ENCODE measurements at regions not wholly inside any gene's neighbourhood (a gene's known extent, or its start where the extent isn't known, plus 50 kb on each side); places are given as distances from the start of the nearest gene placed in this dataset.

DNA sequence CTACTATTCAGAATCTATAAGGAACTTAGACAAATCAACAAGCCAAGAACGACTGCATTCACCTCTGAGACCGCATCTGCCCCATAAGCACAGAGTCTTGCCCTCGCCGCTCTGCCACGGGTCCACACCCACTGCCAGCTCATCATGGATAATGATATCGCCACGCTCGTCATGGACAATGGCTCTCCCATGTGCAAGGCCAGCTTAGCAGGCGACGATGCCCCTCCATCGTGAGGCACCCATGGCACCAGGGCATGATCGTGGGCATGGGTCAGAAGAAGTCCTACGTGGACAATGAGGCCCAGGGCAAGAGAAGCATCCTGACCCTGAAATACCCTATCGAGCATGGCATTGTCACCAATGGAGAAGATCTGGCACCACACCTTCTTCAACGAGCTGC, 92.1 kb upstream of the FXR1 start:
- no peaks in the 10 kb centered on the region for H3K4me1 ChIP-seq (ENCODE audit: control insufficient read depth, extremely low read depth, insufficient read depth, low read length)
- no peak for DNase-seq (ENCODE audit: low read depth, low spot score)
- no peaks in the 10 kb centered on the region for H4K20me1 ChIP-seq (replicated peaks; ENCODE audit: control insufficient read depth, extremely low read depth, insufficient read depth, low read length)
- no TSS peak for BruUV-seq (replicated peaks)
- intact Hi-C loops (cut with micrococcal nuclease) (no loop called here), dilution Hi-C loops (cut with MboI; ENCODE audit: extremely low pct_ligation_motif_present, low sequenced_read_pairs) (no loop called here)
- no peak for FAIRE-seq
- no peaks in the 10 kb centered on the region for H3K27me3 ChIP-seq (ENCODE audit: control insufficient read depth in 2 of 2, insufficient read depth in 2 of 2, low read length in 2 of 2)
- no peaks in the 10 kb centered on the region for H3K36me3 ChIP-seq (ENCODE audit: control insufficient read depth in 2 of 2, extremely low read depth in 1 of 2, insufficient read depth in 2 of 2, low read length in 2 of 2)
- H3K9me3 ChIP-seq (replicated peaks; ENCODE audit: control insufficient read depth, insufficient read depth, low read length), result no peaks in the 10 kb centered on the region
- H3K4me2 ChIP-seq (ENCODE audit: insufficient read depth, low read length), result no peak overlapping the region
- no peak overlapping the region for H2AFZ ChIP-seq (ENCODE audit: low read depth, low read length)
- no peak overlapping the region for H3K27ac ChIP-seq (ENCODE audit: insufficient read depth, low read depth, low read length)
- TF ChIP-seq FOS (IDR thresholded peaks at IDR 0.05; ENCODE audit: borderline replicate concordance, insufficient read depth, low read length) (no peak), MYC (IDR thresholded peaks at IDR 0.05; ENCODE audit: low read depth, low read length) (no peak), JUN (IDR thresholded peaks at IDR 0.05; ENCODE audit: borderline replicate concordance, insufficient read depth, insufficient read length, low read depth) (no peak), POLR2AphosphoS5 (IDR thresholded peaks at IDR 0.05; ENCODE audit: insufficient read depth, low read depth, low read length) (no peak), POLR2A (IDR thresholded peaks at IDR 0.05; ENCODE audit: low read depth, low read length) (no peak), GATA2 (IDR thresholded peaks at IDR 0.05; ENCODE audit: insufficient read depth, insufficient read length, low read depth, low read length) (no peak), EZH2 (IDR thresholded peaks at IDR 0.05; ENCODE audit: borderline replicate concordance, low read depth, low read length, severe bottlenecking) (no peak)
- TF ChIP-seq, protein P1, sequence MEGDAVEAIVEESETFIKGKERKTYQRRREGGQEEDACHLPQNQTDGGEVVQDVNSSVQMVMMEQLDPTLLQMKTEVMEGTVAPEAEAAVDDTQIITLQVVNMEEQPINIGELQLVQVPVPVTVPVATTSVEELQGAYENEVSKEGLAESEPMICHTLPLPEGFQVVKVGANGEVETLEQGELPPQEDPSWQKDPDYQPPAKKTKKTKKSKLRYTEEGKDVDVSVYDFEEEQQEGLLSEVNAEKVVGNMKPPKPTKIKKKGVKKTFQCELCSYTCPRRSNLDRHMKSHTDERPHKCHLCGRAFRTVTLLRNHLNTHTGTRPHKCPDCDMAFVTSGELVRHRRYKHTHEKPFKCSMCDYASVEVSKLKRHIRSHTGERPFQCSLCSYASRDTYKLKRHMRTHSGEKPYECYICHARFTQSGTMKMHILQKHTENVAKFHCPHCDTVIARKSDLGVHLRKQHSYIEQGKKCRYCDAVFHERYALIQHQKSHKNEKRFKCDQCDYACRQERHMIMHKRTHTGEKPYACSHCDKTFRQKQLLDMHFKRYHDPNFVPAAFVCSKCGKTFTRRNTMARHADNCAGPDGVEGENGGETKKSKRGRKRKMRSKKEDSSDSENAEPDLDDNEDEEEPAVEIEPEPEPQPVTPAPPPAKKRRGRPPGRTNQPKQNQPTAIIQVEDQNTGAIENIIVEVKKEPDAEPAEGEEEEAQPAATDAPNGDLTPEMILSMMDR (IDR thresholded peaks at IDR 0.05; ENCODE audit: extremely low read depth in 1 of 2, insufficient read depth in 1 of 2, low read depth in 1 of 2, low read length in 2 of 2), result no peak
- TF ChIP-seq, protein P2, sequence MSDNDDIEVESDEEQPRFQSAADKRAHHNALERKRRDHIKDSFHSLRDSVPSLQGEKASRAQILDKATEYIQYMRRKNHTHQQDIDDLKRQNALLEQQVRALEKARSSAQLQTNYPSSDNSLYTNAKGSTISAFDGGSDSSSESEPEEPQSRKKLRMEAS (IDR thresholded peaks at IDR 0.05; ENCODE audit: insufficient read depth, insufficient read length), result no peak
- no peaks in the 10 kb centered on the region for H3K9me1 ChIP-seq (replicated peaks; ENCODE audit: control insufficient read depth, extremely low read depth, insufficient read depth, low read length)
- POLR2A ChIA-PET, result no interaction called here
- no peaks in the 10 kb centered on the region for H3K79me2 ChIP-seq (ENCODE audit: control insufficient read depth, insufficient read depth, low read length)
- no peak overlapping the region for H3K4me3 ChIP-seq (replicated peaks in 1 of 3; ENCODE audit: insufficient read depth in 1 of 3, low read depth in 1 of 3, low read length in 3 of 3)
- CTCF ChIA-PET, result no interaction called here
- H3K9ac ChIP-seq (replicated peaks; ENCODE audit: extremely low read depth, insufficient read depth, low read length), result no peak overlapping the region

Data from endothelial cell of umbilical vein (primary cell).